Neural cell (in vitro differentiated cells): ENCODE measurements at regions not wholly inside any gene's neighbourhood (a gene's known extent, or its start where the extent isn't known, plus 50 kb on each side); places are given as distances from the start of the nearest gene placed in this dataset.

Source experiments
- H2AFZ ChIP-seq: fragments of 200-600, 300-800 bp; sonication (generic), shearing (Covaris generic); 2 replicates; pipeline ENCODE4 v1.6.0; 2014; ENCODE audit warnings: low read depth, mild to moderate bottlenecking, antibody characterized with exemption, low read length, moderate library complexity
- H3F3A ChIP-seq: fragments of 200-600 bp; shearing (Covaris generic); 2 replicates; pipeline ENCODE4 v1.6.1; 2016; ENCODE audit warnings: mild to moderate bottlenecking, moderate library complexity, mixed read lengths, antibody characterized with exemption, low read length; ENCODE audit not compliant: insufficient read depth, poor library complexity, severe bottlenecking
- H3K27ac ChIP-seq: fragments of 200-600, 300-800 bp; sonication (generic), shearing (Covaris generic); 2 replicates; pipeline ENCODE4 v1.5.1; 2014; ENCODE audit warnings: mild to moderate bottlenecking, low read length, moderate library complexity
- H3K27me3 ChIP-seq: fragments of 300-800, 200-600 bp; sonication (generic), shearing (Covaris generic); 2 replicates; pipeline ENCODE4 v1.6.0; 2014; ENCODE audit warnings: mild to moderate bottlenecking, low read depth, low read length, moderate library complexity; ENCODE audit not compliant: insufficient read depth
- H3K36me3 ChIP-seq: fragments of 300-800, 200-600 bp; sonication (generic), shearing (Covaris generic); 2 replicates; pipeline ENCODE4 v1.5.1; 2014; ENCODE audit warnings: mild to moderate bottlenecking, antibody characterized with exemption, low read length, moderate library complexity; ENCODE audit not compliant: insufficient read depth
- H3K4me2 ChIP-seq: fragments of 300-800, 200-600 bp; sonication (generic), shearing (Covaris generic); 2 replicates; pipeline ENCODE4 v1.6.0; 2014; ENCODE audit warnings: mild to moderate bottlenecking, low read length
- H3K4me3 ChIP-seq: fragments of 300-800, 200-600 bp; sonication (generic), shearing (Covaris generic); 2 replicates; pipeline ENCODE4 v1.5.1; 2014; ENCODE audit warnings: mild to moderate bottlenecking, low read length, moderate library complexity
- H3K79me2 ChIP-seq: fragments of 200-600 bp; shearing (Covaris generic); replicated peaks from 2 replicates; pipeline ENCODE4 v1.6.0; 2014; ENCODE audit warnings: mild to moderate bottlenecking, low read length, moderate library complexity; ENCODE audit not compliant: insufficient read depth
- H3K9ac ChIP-seq: fragments of 300-800, 200-600 bp; sonication (generic), shearing (Covaris generic); 2 replicates; pipeline ENCODE4 v1.6.1; 2016; ENCODE audit warnings: mild to moderate bottlenecking, low read length, mixed read lengths
- H3K9me2 ChIP-seq: fragments of 200-600 bp; shearing (Covaris generic); 2 replicates; pipeline ENCODE4 v1.6.1; 2016; ENCODE audit warnings: mild to moderate bottlenecking, low read length, mixed read lengths; ENCODE audit not compliant: insufficient read depth
- H3K9me3 ChIP-seq: fragments of 200-600, 300-800 bp; sonication (generic), shearing (Covaris generic); 2 replicates; pipeline ENCODE4 v1.6.1; 2016; ENCODE audit warnings: mild to moderate bottlenecking, mixed run types, low read length, moderate library complexity, mixed read lengths
- H4K20me1 ChIP-seq: fragments of 200-600 bp; shearing (Covaris generic); 2 replicates; pipeline ENCODE4 v1.6.1; 2016; ENCODE audit warnings: mild to moderate bottlenecking, mixed run types; ENCODE audit not compliant: insufficient read depth
- CTCF ChIP-seq: fragments of 450-650 bp; IDR thresholded peaks from 2 replicates; pipeline ENCODE4 v1.5.1; 2014; ENCODE audit warnings: antibody characterized with exemption, mild to moderate bottlenecking, moderate library complexity; ENCODE audit not compliant: poor library complexity, severe bottlenecking
- EP300 ChIP-seq: fragments of 450-650 bp; conservative IDR thresholded peaks from 2 replicates; pipeline ENCODE4 v1.6.1; 2014; ENCODE audit warnings: antibody characterized with exemption, mild to moderate bottlenecking, moderate library complexity; ENCODE audit not compliant: poor library complexity, severe bottlenecking
- EZH2 ChIP-seq: fragments of 200-600, 300-800 bp; shearing (Covaris generic), sonication (generic); IDR thresholded peaks from 2 replicates; pipeline ENCODE4 v1.6.1; 2014; ENCODE audit warnings: antibody characterized with exemption, low read length, borderline replicate concordance, mild to moderate bottlenecking; ENCODE audit not compliant: insufficient read depth, poor library complexity, severe bottlenecking
- MXI1 ChIP-seq: fragments of 450-650 bp; conservative IDR thresholded peaks from 2 replicates; pipeline ENCODE4 v1.6.1; 2014; ENCODE audit warnings: antibody characterized with exemption, mild to moderate bottlenecking; ENCODE audit not compliant: poor library complexity, severe bottlenecking
- POLR2AphosphoS5 ChIP-seq: IDR thresholded peaks from 2 replicates; pipeline ENCODE4 v1.6.1; 2012
- RAD21 ChIP-seq: fragments of 450-650 bp; conservative IDR thresholded peaks from 2 replicates; pipeline ENCODE4 v1.6.1; 2014; ENCODE audit warnings: antibody characterized with exemption, mild to moderate bottlenecking, moderate library complexity
- REST ChIP-seq: IDR thresholded peaks from 2 replicates; pipeline ENCODE4 v1.6.1; 2012; ENCODE audit warnings: borderline replicate concordance
- SMC3 ChIP-seq: fragments of 450-650 bp; conservative IDR thresholded peaks from 2 replicates; pipeline ENCODE4 v1.6.1; 2014; ENCODE audit warnings: antibody characterized with exemption, mild to moderate bottlenecking, moderate library complexity; ENCODE audit not compliant: poor library complexity
- TAF1 ChIP-seq: IDR thresholded peaks from 2 replicates; pipeline ENCODE4 v1.6.1; 2012; ENCODE audit warnings: low read depth

GRCh38 chr9:73805853-73806458 lies 654.3 kb downstream of the ANXA1 start:
- Histone ChIP-seq H3K27me3 (no peaks in the 10 kb centered on the region), H3K9me2 (no peaks in the 10 kb centered on the region), H2AFZ (no peak overlapping the region), H3K9ac (no peak overlapping the region), H3K9me3 (no peaks in the 10 kb centered on the region), H4K20me1 (no peaks in the 10 kb centered on the region), H3K27ac (no peak overlapping the region), H3K4me3 (no peak overlapping the region), H3K79me2 (no peaks in the 10 kb centered on the region), H3F3A (no peaks in the 10 kb centered on the region), H3K4me2 (no peak overlapping the region), H3K36me3 (no peaks in the 10 kb centered on the region)
- TF ChIP-seq TAF1, result no peak
- TF ChIP-seq SMC3, result no peak
- no peak for TF ChIP-seq MXI1
- no peak for TF ChIP-seq EP300
- no peak for TF ChIP-seq POLR2AphosphoS5
- TF ChIP-seq EZH2, result no peak
- no peak for TF ChIP-seq REST
- no peak for TF ChIP-seq CTCF
- no peak for TF ChIP-seq RAD21

- Histone ChIP-seq H3F3A (no peaks in the 10 kb centered on the region), H3K4me2 (no peak overlapping the region), H3K9ac (no peak overlapping the region), H3K27me3 (no peaks in the 10 kb centered on the region), H3K9me2 (no peaks in the 10 kb centered on the region), H2AFZ (no peak overlapping the region), H3K79me2 (no peaks in the 10 kb centered on the region), H3K27ac (no peak overlapping the region), H3K9me3 (no peaks in the 10 kb centered on the region), H4K20me1 (no peaks in the 10 kb centered on the region), H3K4me3 (no peak overlapping the region), H3K36me3 (no peaks in the 10 kb centered on the region)
- TF ChIP-seq REST, result no peak
- no peak for TF ChIP-seq EP300
- no peak for TF ChIP-seq SMC3
- TF ChIP-seq RAD21, result no peak
- TF ChIP-seq EZH2, result no peak
- TF ChIP-seq TAF1, result no peak
- TF ChIP-seq POLR2AphosphoS5, result no peak
- TF ChIP-seq MXI1, result no peak
Observed at GRCh38 chr9:73806876-73807275, 655.2 kb downstream of the ANXA1 start.
